ENCODE measurements at regions not wholly inside any gene's neighbourhood (a gene's known extent, or its start where the extent isn't known, plus 50 kb on each side); places are given as distances from the start of the nearest gene placed in this dataset.

GRCh38 chr5:158174918-158175851 is 316.2 kb upstream of the CLINT1 start:
- peaks cover 42% of the 10 kb centered on the region for H3K4me1 ChIP-seq (ENCODE audit: control insufficient read depth, insufficient read depth, low read length)
- no peaks in the 10 kb centered on the region for H3K9me3 ChIP-seq (ENCODE audit: control insufficient read depth, low read length)
- H3K36me3 ChIP-seq (ENCODE audit: control insufficient read depth, insufficient read depth, low read length): no peaks in the 10 kb centered on the region
- H3K27me3 ChIP-seq (ENCODE audit: control insufficient read depth, insufficient read depth, low read length): no peaks in the 10 kb centered on the region
- H3K4me3 ChIP-seq (ENCODE audit: low read length): no peak overlapping the region
- no peak overlapping the region for H3K9ac ChIP-seq (ENCODE audit: low read length)

GRCh38 chr5:158174026-158174425 is 315.1 kb upstream of the CLINT1 start:
- no peaks in the 10 kb centered on the region for H3K36me3 ChIP-seq (ENCODE audit: control insufficient read depth, insufficient read depth, low read length)
- peaks cover 48% of the 10 kb centered on the region for H3K4me1 ChIP-seq (ENCODE audit: control insufficient read depth, insufficient read depth, low read length)
- no peaks in the 10 kb centered on the region for H3K27me3 ChIP-seq (ENCODE audit: control insufficient read depth, insufficient read depth, low read length)
- H3K9me3 ChIP-seq (ENCODE audit: control insufficient read depth, low read length): no peaks in the 10 kb centered on the region
- H3K4me3 ChIP-seq (ENCODE audit: low read length): no peak overlapping the region
- H3K9ac ChIP-seq (ENCODE audit: low read length): no peak overlapping the region

GRCh38 chr5:158172005-158172404 is 313.1 kb upstream of the CLINT1 start:
- no peaks in the 10 kb centered on the region for H3K27me3 ChIP-seq (ENCODE audit: control insufficient read depth, insufficient read depth, low read length)
- no peak overlapping the region for H3K4me3 ChIP-seq (ENCODE audit: low read length)
- no peaks in the 10 kb centered on the region for H3K36me3 ChIP-seq (ENCODE audit: control insufficient read depth, insufficient read depth, low read length)
- H3K4me1 ChIP-seq (ENCODE audit: control insufficient read depth, insufficient read depth, low read length): peaks cover 48% of the 10 kb centered on the region
- no peak overlapping the region for H3K9ac ChIP-seq (ENCODE audit: low read length)
- no peaks in the 10 kb centered on the region for H3K9me3 ChIP-seq (ENCODE audit: control insufficient read depth, low read length)

GRCh38 chr5:158170534-158170933 is 311.6 kb upstream of the CLINT1 start:
- Histone ChIP-seq H3K9ac (ENCODE audit: low read length) (no peak overlapping the region), H3K9me3 (ENCODE audit: control insufficient read depth, low read length) (no peaks in the 10 kb centered on the region), H3K36me3 (ENCODE audit: control insufficient read depth, insufficient read depth, low read length) (no peaks in the 10 kb centered on the region), H3K4me3 (ENCODE audit: low read length) (no peak overlapping the region), H3K27me3 (ENCODE audit: control insufficient read depth, insufficient read depth, low read length) (no peaks in the 10 kb centered on the region), H3K4me1 (ENCODE audit: control insufficient read depth, insufficient read depth, low read length) (peaks cover 38% of the 10 kb centered on the region)

GRCh38 chr5:158170060-158170459 is 311.1 kb upstream of the CLINT1 start:
- no peak overlapping the region for H3K9ac ChIP-seq (ENCODE audit: low read length)
- no peaks in the 10 kb centered on the region for H3K27me3 ChIP-seq (ENCODE audit: control insufficient read depth, insufficient read depth, low read length)
- H3K4me3 ChIP-seq (ENCODE audit: low read length): no peak overlapping the region
- no peaks in the 10 kb centered on the region for H3K9me3 ChIP-seq (ENCODE audit: control insufficient read depth, low read length)
- no peaks in the 10 kb centered on the region for H3K36me3 ChIP-seq (ENCODE audit: control insufficient read depth, insufficient read depth, low read length)
- peaks cover 33% of the 10 kb centered on the region for H3K4me1 ChIP-seq (ENCODE audit: control insufficient read depth, insufficient read depth, low read length)

GRCh38 chr5:158166424-158166823 is 307.5 kb upstream of the CLINT1 start:
- Histone ChIP-seq H3K9ac (ENCODE audit: low read length) (no peak overlapping the region), H3K27me3 (ENCODE audit: control insufficient read depth, insufficient read depth, low read length) (no peaks in the 10 kb centered on the region), H3K4me1 (ENCODE audit: control insufficient read depth, insufficient read depth, low read length) (peaks cover 19% of the 10 kb centered on the region), H3K9me3 (ENCODE audit: control insufficient read depth, low read length) (no peaks in the 10 kb centered on the region), H3K36me3 (ENCODE audit: control insufficient read depth, insufficient read depth, low read length) (no peaks in the 10 kb centered on the region), H3K4me3 (ENCODE audit: low read length) (no peak overlapping the region)

- H3K36me3 ChIP-seq (ENCODE audit: control insufficient read depth, insufficient read depth, low read length): no peaks in the 10 kb centered on the region
- no peak overlapping the region for H3K4me3 ChIP-seq (ENCODE audit: low read length)
- no peaks in the 10 kb centered on the region for H3K27me3 ChIP-seq (ENCODE audit: control insufficient read depth, insufficient read depth, low read length)
- H3K4me1 ChIP-seq (ENCODE audit: control insufficient read depth, insufficient read depth, low read length): peaks cover 11% of the 10 kb centered on the region
- no peak overlapping the region for H3K9ac ChIP-seq (ENCODE audit: low read length)
- H3K9me3 ChIP-seq (ENCODE audit: control insufficient read depth, low read length): no peaks in the 10 kb centered on the region
These were observed 306.7 kb upstream of the CLINT1 start for GRCh38 chr5:158165647-158166046.

- no peaks in the 10 kb centered on the region for H3K9me3 ChIP-seq (ENCODE audit: control insufficient read depth, low read length)
- no peak overlapping the region for H3K9ac ChIP-seq (ENCODE audit: low read length)
- no peaks in the 10 kb centered on the region for H3K27me3 ChIP-seq (ENCODE audit: control insufficient read depth, insufficient read depth, low read length)
- no peaks in the 10 kb centered on the region for H3K4me1 ChIP-seq (ENCODE audit: control insufficient read depth, insufficient read depth, low read length)
- no peaks in the 10 kb centered on the region for H3K36me3 ChIP-seq (ENCODE audit: control insufficient read depth, insufficient read depth, low read length)
- no peak overlapping the region for H3K4me3 ChIP-seq (ENCODE audit: low read length)
These were observed 305.5 kb upstream of the CLINT1 start for GRCh38 chr5:158164296-158165047.

GRCh38 chr5:158163451-158164295 is 304.7 kb upstream of the CLINT1 start:
- Histone ChIP-seq H3K36me3 (ENCODE audit: control insufficient read depth, insufficient read depth, low read length) (no peaks in the 10 kb centered on the region), H3K4me3 (ENCODE audit: low read length) (no peak overlapping the region), H3K4me1 (ENCODE audit: control insufficient read depth, insufficient read depth, low read length) (no peaks in the 10 kb centered on the region), H3K27me3 (ENCODE audit: control insufficient read depth, insufficient read depth, low read length) (no peaks in the 10 kb centered on the region), H3K9ac (ENCODE audit: low read length) (no peak overlapping the region), H3K9me3 (ENCODE audit: control insufficient read depth, low read length) (no peaks in the 10 kb centered on the region)

- no peaks in the 10 kb centered on the region for H3K27me3 ChIP-seq (ENCODE audit: control insufficient read depth, insufficient read depth, low read length)
- no peaks in the 10 kb centered on the region for H3K4me1 ChIP-seq (ENCODE audit: control insufficient read depth, insufficient read depth, low read length)
- no peak overlapping the region for H3K4me3 ChIP-seq (ENCODE audit: low read length)
- H3K36me3 ChIP-seq (ENCODE audit: control insufficient read depth, insufficient read depth, low read length): no peaks in the 10 kb centered on the region
- no peaks in the 10 kb centered on the region for H3K9me3 ChIP-seq (ENCODE audit: control insufficient read depth, low read length)
- no peak overlapping the region for H3K9ac ChIP-seq (ENCODE audit: low read length)
These were observed 303.6 kb upstream of the CLINT1 start for GRCh38 chr5:158162479-158163034.

- no peaks in the 10 kb centered on the region for H3K36me3 ChIP-seq (ENCODE audit: control insufficient read depth, insufficient read depth, low read length)
- H3K4me1 ChIP-seq (ENCODE audit: control insufficient read depth, insufficient read depth, low read length): no peaks in the 10 kb centered on the region
- no peak overlapping the region for H3K9ac ChIP-seq (ENCODE audit: low read length)
- no peaks in the 10 kb centered on the region for H3K9me3 ChIP-seq (ENCODE audit: control insufficient read depth, low read length)
- H3K4me3 ChIP-seq (ENCODE audit: low read length): no peak overlapping the region
- no peaks in the 10 kb centered on the region for H3K27me3 ChIP-seq (ENCODE audit: control insufficient read depth, insufficient read depth, low read length)
These were observed 303.1 kb upstream of the CLINT1 start for GRCh38 chr5:158162026-158162425.
